T-cell (primary cell): ENCODE measurements at regions not wholly inside any gene's neighbourhood (a gene's known extent, or its start where the extent isn't known, plus 50 kb on each side); places are given as distances from the start of the nearest gene placed in this dataset.
A peak's percentile ranks its signal among the peaks of the same experiment; 100 is the strongest.

Source experiments
- ATAC-seq, 4 experiments: fragments of 200-7000 bp in 3 of 4; fragments of 150-1000 bp in 1 of 4; cut with Tn5 transposase; replicated peaks in 1 of 4; 1 replicate in 3 of 4; 2 replicates in 1 of 4; pipeline ENCODE4 v1.10.0; 2021; ENCODE audit warnings: moderate library complexity in 3 of 4, mild to moderate bottlenecking in 2 of 4, moderate number of reproducible peaks in 1 of 4
- CTCF ChIA-PET, 2 donors: fragments of 300-600 bp; sonication (Branson Sonifier 250); formaldehyde crosslinking; loops; one replicate each; lab custom pipeline; 2022; ENCODE audit warnings: antibody characterized with exemption in 2 of 2; lab: Charles Lee
- POLR2A ChIA-PET, 2 donors: fragments of 300-600 bp; sonication (Branson Sonifier 250); formaldehyde crosslinking; loops; one replicate each; lab custom pipeline; 2022; ENCODE audit warnings: antibody characterized with exemption in 2 of 2; lab: Charles Lee
- DNase-seq, 35 experiments: peaks; one replicate each; pipeline versions ENCODE4 v3.0.0 to v3.0.0-alpha.2; 2013 to 2023
- H3K27ac ChIP-seq: one replicate; pipeline ENCODE4 v1.5.1; 2013; ENCODE audit warnings: low read length
- H3K27me3 ChIP-seq, 2 experiments: replicated peaks in 1 of 2; 1 replicate in 1 of 2; 2 replicates in 1 of 2; pipeline versions ENCODE4 v1.6.1 to v1.7.0; 2013; ENCODE audit warnings: low read length in 1 of 2, mixed read lengths in 1 of 2; ENCODE audit not compliant: control insufficient read depth in 2 of 2, insufficient read depth in 2 of 2; ENCODE audit errors: extremely low read depth in 1 of 2
- H3K36me3 ChIP-seq, 2 donors: 1 replicate in 1 of 2; 2 replicates in 1 of 2; pipeline versions ENCODE4 v1.6.1 to v1.7.0; 2013; ENCODE audit warnings: low read length in 1 of 2; ENCODE audit not compliant: control insufficient read depth in 2 of 2, insufficient read depth in 1 of 2; ENCODE audit errors: extremely low read depth in 1 of 2
- H3K4me1 ChIP-seq, 2 experiments: 1 replicate in 1 of 2; 2 replicates in 1 of 2; pipeline versions ENCODE4 v1.6.1 to v1.7.0; 2013; ENCODE audit warnings: low read length in 2 of 2, mixed read lengths in 1 of 2; ENCODE audit not compliant: insufficient read depth in 2 of 2, control insufficient read depth in 1 of 2; ENCODE audit errors: extremely low read depth in 1 of 2
- H3K4me3 ChIP-seq, 2 donors: 1 replicate in 1 of 2; 2 replicates in 1 of 2; pipeline versions ENCODE4 v1.5.1 to v1.7.0; 2013; ENCODE audit warnings: mild to moderate bottlenecking in 2 of 2, low read length in 1 of 2, moderate library complexity in 1 of 2; ENCODE audit not compliant: control insufficient read depth in 1 of 2; ENCODE audit errors: extremely low read depth in 1 of 2
- H3K9me3 ChIP-seq: 2 replicates; pipeline ENCODE4 v1.7.0; 2013
- H3K27ac Mint-ChIP-seq, 2 donors: one replicate each; pipeline ENCODE4 v1.8.0; 2020 to 2021; ENCODE audit warnings: mild to moderate bottlenecking in 2 of 2, mixed read lengths in 2 of 2
- H3K27me3 Mint-ChIP-seq, 2 donors: one replicate each; pipeline ENCODE4 v1.8.0; 2021 to 2022; ENCODE audit warnings: mixed read lengths in 2 of 2
- H3K36me3 Mint-ChIP-seq: one replicate; pipeline ENCODE4 v1.8.0; 2021; ENCODE audit warnings: mixed read lengths
- H3K4me1 Mint-ChIP-seq, 3 donors: one replicate each; pipeline ENCODE4 v1.8.0; 2020 to 2022; ENCODE audit warnings: mixed read lengths in 3 of 3, mild to moderate bottlenecking in 1 of 3
- H3K4me3 Mint-ChIP-seq, 3 donors: one replicate each; pipeline ENCODE4 v1.8.0; 2020 to 2022; ENCODE audit warnings: mild to moderate bottlenecking in 3 of 3, mixed read lengths in 3 of 3, moderate library complexity in 3 of 3
- H3K9me3 Mint-ChIP-seq, 3 donors: one replicate each; pipeline ENCODE4 v1.8.0; 2020 to 2022; ENCODE audit warnings: mixed read lengths in 3 of 3
- WGBS: methylation state at CpG from one replicate; pipeline ENCODE4 v1.1.5; 2013; ENCODE audit warnings: missing lambda C conversion rate; ENCODE audit not compliant: insufficient coverage; 5-methylcytosine and 5-hydroxymethylcytosine counted together

DNA sequence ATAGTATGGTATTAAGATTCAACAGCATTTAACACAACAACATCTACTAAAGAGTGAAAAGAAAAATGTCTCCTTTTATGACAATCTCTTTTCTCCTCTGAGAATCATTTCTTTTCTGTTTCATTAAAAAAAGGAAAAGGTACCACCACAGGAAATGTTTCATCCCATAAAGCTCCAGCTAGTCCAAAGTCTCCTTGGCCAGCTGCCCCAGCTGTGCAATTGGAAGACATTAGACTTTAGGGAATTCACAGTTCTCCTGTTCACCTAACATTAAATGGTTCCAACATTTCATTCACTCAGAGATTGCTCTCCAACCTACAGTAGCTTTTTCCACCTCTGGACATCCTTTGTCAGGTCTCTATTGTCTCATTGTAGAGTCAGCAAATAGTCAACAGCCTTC, 78.7 kb upstream of the YPEL5 start:
- Mint-ChIP-seq H3K27me3 (peaks cover 30 to 36% of the 10 kb centered on the region in 2 donors), H3K4me3 (no peak overlapping the region), H3K36me3 (peaks cover 4% of the 10 kb centered on the region), H3K4me1 (no peaks in the 10 kb centered on the region), H3K9me3 (peaks cover 6 to 34% (median 20%) of the 10 kb centered on the region in 3 donors), H3K27ac (no peak overlapping the region)
- ChIA-PET POLR2A (no interaction called here), CTCF (interaction anchor here in 1 of 2 donors (0.7 kb wide), 1 partner anchor 658 kb away, joined by 4 read pairs; no protein-coding TSS in a partner anchor)
- ATAC-seq (no peak), DNase-seq (no peak)
- H3K27ac ChIP-seq: no peak overlapping the region
- no peak overlapping the region for H3K4me3 ChIP-seq
- H3K9me3 ChIP-seq: no peaks in the 10 kb centered on the region
- no peaks in the 10 kb centered on the region for H3K36me3 ChIP-seq
- no peaks in the 10 kb centered on the region for H3K4me1 ChIP-seq
- H3K27me3 ChIP-seq: peaks cover 0 to 12% of the 10 kb centered on the region in 2 experiments

DNA sequence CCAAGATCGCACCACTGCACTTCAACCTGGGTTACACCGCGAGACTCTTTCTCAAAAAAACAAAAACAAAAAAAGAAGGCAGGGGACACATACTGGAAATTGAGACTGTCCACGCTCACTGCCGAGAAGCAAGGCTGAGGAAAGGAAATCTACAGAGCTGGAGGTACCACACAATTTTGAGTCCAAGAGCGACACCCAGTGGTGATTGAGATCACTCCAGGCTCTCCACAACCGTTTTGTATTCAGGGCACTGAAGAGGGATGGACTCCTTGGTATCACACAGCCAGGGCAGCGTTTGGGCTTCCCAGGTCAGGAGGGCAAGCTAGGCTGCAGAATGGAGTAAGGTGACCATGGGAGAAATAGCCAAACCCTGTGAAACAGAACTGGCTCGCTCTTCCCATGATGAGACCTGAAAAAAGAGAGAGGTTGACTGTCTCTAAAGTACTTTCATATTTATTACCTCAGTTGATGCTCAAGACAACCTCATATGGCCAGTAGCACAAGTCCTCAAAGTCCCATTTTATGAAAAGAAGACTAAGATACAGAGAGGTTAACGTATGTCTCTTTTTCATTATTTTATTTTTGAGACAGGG, 74.5 kb upstream of the YPEL5 start:
- 18% methylated on average over 4 of the region's 10 CpGs for WGBS
- ATAC-seq (peak; percentile 57 to 77 (median 71)), DNase-seq (peak in 34 of 35 experiments; percentile 10 to 74 (median 39))
- no peaks in the 10 kb centered on the region for H3K9me3 ChIP-seq
- no peak overlapping the region for H3K4me3 Mint-ChIP-seq
- ChIA-PET CTCF (interaction anchor here in 1 of 2 donors (1.0 to 1.3 kb wide), 2 partner anchors 149 to 1252 kb away, joined by 3 to 4 read pairs; no protein-coding TSS in a partner anchor), POLR2A (no interaction called here)
- no peaks in the 10 kb centered on the region for H3K36me3 ChIP-seq
- H3K4me1 Mint-ChIP-seq: no peaks in the 10 kb centered on the region
- H3K4me3 ChIP-seq: no peak overlapping the region
- no peak overlapping the region for H3K27ac Mint-ChIP-seq
- no peaks in the 10 kb centered on the region for H3K36me3 Mint-ChIP-seq
- H3K27me3 ChIP-seq: peaks cover 0 to 30% of the 10 kb centered on the region in 2 experiments
- H3K9me3 Mint-ChIP-seq: no peaks in the 10 kb centered on the region
- peaks cover 27 to 42% of the 10 kb centered on the region in 2 donors for H3K27me3 Mint-ChIP-seq
- no peaks in the 10 kb centered on the region for H3K4me1 ChIP-seq
- H3K27ac ChIP-seq: no peak overlapping the region

DNA sequence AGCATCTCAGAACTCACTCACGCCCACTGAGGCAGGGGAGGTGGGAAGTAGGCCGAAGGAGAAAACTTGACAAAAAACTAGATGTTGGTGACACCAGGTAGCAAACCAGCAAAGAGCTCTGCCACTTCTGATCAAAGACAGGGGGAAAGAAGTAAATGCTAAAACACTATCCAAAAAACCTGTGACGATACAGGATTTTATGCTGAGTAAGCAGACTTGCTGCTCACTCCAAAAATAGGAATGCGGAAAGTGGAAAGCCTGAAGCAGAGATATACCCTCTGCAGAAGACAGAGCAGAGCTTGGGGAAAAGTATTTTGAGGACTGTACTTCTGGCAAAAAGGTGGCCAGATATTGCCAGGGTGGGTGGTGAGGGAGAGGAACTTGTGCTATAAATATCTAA, 73.3 kb upstream of the YPEL5 start:
- Histone ChIP-seq H3K9me3 (no peaks in the 10 kb centered on the region), H3K27me3 (peaks cover 0 to 31% of the 10 kb centered on the region in 2 experiments), H3K36me3 (no peaks in the 10 kb centered on the region), H3K27ac (no peak overlapping the region), H3K4me1 (no peaks in the 10 kb centered on the region), H3K4me3 (no peak overlapping the region)
- ChIA-PET CTCF (interaction anchor here (0.7 kb wide), 2 partner anchors 65 to 1130 kb away, joined by 3 read pairs; no protein-coding TSS in a partner anchor), POLR2A (no interaction called here)
- H3K4me1 Mint-ChIP-seq: no peaks in the 10 kb centered on the region
- ATAC-seq (no peak), DNase-seq (no peak)
- H3K27ac Mint-ChIP-seq: no peak overlapping the region
- peaks cover 30 to 42% of the 10 kb centered on the region in 2 donors for H3K27me3 Mint-ChIP-seq
- H3K36me3 Mint-ChIP-seq: no peaks in the 10 kb centered on the region
- no peaks in the 10 kb centered on the region for H3K9me3 Mint-ChIP-seq
- 90% methylated on average over 2 of the region's 4 CpGs for WGBS
- no peak overlapping the region for H3K4me3 Mint-ChIP-seq

DNA sequence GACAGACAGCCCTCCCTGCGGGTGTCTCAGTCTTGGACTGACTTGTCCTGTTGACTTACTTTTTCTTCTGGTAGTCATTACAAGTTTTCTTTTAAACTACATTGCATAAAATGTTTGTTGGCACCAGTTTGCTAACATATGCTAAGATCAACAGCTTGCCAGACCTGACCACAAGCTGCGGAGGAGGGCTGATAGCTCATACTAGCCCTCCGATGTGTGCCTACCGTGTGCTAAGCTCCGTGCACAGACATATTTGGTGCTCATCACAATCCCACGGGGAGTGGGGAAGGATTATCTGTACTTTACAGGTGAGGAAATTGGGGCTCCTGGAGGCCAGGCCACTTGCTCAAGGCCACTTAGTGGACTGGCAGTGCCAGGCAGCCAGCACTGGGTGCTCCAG, 72.8 kb upstream of the YPEL5 start:
- Mint-ChIP-seq H3K4me1 (no peaks in the 10 kb centered on the region), H3K4me3 (no peak overlapping the region), H3K9me3 (no peaks in the 10 kb centered on the region), H3K36me3 (no peaks in the 10 kb centered on the region), H3K27me3 (peaks cover 31 to 42% of the 10 kb centered on the region in 2 donors), H3K27ac (no peak overlapping the region)
- Histone ChIP-seq H3K9me3 (no peaks in the 10 kb centered on the region), H3K36me3 (no peaks in the 10 kb centered on the region), H3K4me3 (no peak overlapping the region), H3K27me3 (peaks cover 0 to 31% of the 10 kb centered on the region in 2 experiments), H3K4me1 (no peaks in the 10 kb centered on the region), H3K27ac (no peak overlapping the region)
- ATAC-seq: no peak
- 92% methylated on average over 3 of the region's 6 CpGs for WGBS
- ChIA-PET CTCF (interaction anchor here (0.7 kb wide), 2 partner anchors 65 to 1130 kb away, joined by 3 read pairs; no protein-coding TSS in a partner anchor), POLR2A (no interaction called here)
- no peak for DNase-seq

DNA sequence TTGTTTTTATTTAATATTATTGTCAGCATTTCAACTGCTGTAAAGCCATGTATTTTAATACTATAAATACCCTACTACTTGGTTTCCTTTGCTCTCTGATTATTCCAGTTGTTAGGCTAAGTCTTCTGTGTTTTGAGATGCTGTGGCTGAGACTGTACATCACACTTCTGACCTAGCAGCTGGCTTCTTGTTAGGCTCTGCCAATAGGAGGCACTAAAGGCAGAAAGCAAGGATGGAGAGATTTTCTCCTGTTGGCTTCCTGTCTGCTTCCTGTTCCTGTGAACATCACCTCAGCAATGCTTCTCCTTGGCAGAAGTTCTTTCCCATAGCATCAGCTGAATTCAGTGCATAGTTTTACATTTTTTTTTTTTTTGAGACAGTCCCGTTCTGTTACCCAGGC, 68.3 kb upstream of the YPEL5 start:
- no CpG with 5 or more reads among the region's 1 CpG for WGBS
- ChIA-PET CTCF (no interaction called here), POLR2A (no interaction called here)
- Histone ChIP-seq H3K27ac (no peak overlapping the region), H3K27me3 (peaks cover 0 to 22% of the 10 kb centered on the region in 2 experiments), H3K9me3 (no peaks in the 10 kb centered on the region), H3K4me1 (no peaks in the 10 kb centered on the region), H3K36me3 (no peaks in the 10 kb centered on the region), H3K4me3 (no peak overlapping the region)
- H3K9me3 Mint-ChIP-seq: no peaks in the 10 kb centered on the region
- no peak for ATAC-seq
- no peak overlapping the region for H3K27ac Mint-ChIP-seq
- H3K4me1 Mint-ChIP-seq: no peaks in the 10 kb centered on the region
- no peaks in the 10 kb centered on the region for H3K36me3 Mint-ChIP-seq
- H3K27me3 Mint-ChIP-seq: peaks cover 21 to 22% of the 10 kb centered on the region in 2 donors
- no peak overlapping the region for H3K4me3 Mint-ChIP-seq
- DNase-seq: no peak

DNA sequence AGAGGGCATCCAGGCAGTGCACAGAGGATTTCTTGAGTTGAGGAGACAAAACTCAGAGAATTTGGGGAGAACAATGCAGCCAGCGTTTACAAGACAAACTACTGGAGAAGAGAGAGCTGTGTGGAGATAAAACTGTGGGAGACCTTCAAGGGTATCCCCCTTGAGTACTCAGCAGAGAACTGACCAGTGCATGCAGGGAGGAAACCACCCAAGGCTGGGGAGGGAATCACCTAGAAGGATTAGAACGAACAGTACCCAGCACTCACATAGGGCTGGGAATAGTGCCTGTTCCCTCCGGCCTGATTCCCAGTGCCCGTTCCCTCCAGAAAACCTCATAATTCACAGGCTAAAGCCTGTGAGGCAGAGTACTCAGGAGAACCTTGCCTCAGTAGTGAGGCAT, 61.9 kb upstream of the YPEL5 start:
- no peak overlapping the region for H3K4me3 Mint-ChIP-seq
- no peaks in the 10 kb centered on the region for H3K4me1 Mint-ChIP-seq
- H3K27ac ChIP-seq: no peak overlapping the region
- CTCF ChIA-PET: no interaction called here
- H3K4me3 ChIP-seq: no peak overlapping the region
- no peak overlapping the region for H3K27ac Mint-ChIP-seq
- DNase-seq (no peak), ATAC-seq (no peak)
- no peaks in the 10 kb centered on the region for H3K9me3 Mint-ChIP-seq
- no peaks in the 10 kb centered on the region for H3K36me3 ChIP-seq
- POLR2A ChIA-PET: interaction anchor here in 1 of 2 donors (0.5 kb wide), 1 partner anchor 68 kb away, joined by 3 read pairs; no protein-coding TSS in a partner anchor
- H3K4me1 ChIP-seq: no peaks in the 10 kb centered on the region
- H3K36me3 Mint-ChIP-seq: no peaks in the 10 kb centered on the region
- no peaks in the 10 kb centered on the region for H3K9me3 ChIP-seq
- 85% methylated on average over 4 of the region's 4 CpGs for WGBS
- H3K27me3 ChIP-seq: peaks cover 2 to 20% of the 10 kb centered on the region in 2 experiments
- H3K27me3 Mint-ChIP-seq: peaks cover 26 to 32% of the 10 kb centered on the region in 2 donors
